KOPT-K1 (cell line): ENCODE measurements at regions not wholly inside any gene's neighbourhood (a gene's known extent, or its start where the extent isn't known, plus 50 kb on each side); places are given as distances from the start of the nearest gene placed in this dataset.
"Not testable (repeated sequence)": the region's sequence is repeated elsewhere in the genome, so short reads cannot be mapped to it uniquely, and the experiment has no call there.

Experiments
- H3K27ac ChIP-seq: fragments of 200-600 bp; sonication (generic); 2 replicates; pipeline ENCODE4 v1.5.1; 2016; ENCODE audit warnings: antibody characterized with exemption, mild to moderate bottlenecking, low read depth, low read length; ENCODE audit not compliant: poor library complexity, severe bottlenecking
- H3K36me3 ChIP-seq: fragments of 200-600 bp; sonication (generic); 2 replicates; pipeline ENCODE4 v1.5.1; 2017; ENCODE audit warnings: antibody characterized with exemption, mild to moderate bottlenecking, low read length, moderate library complexity; ENCODE audit not compliant: insufficient read depth
- H3K9me3 ChIP-seq: fragments of 200-600 bp; sonication (generic); 2 replicates; pipeline ENCODE4 v1.5.1; 2017; ENCODE audit warnings: antibody characterized with exemption, low read length, mild to moderate bottlenecking; ENCODE audit not compliant: insufficient read depth, poor library complexity, severe bottlenecking

- H3K9me3 ChIP-seq = no peaks in the 10 kb centered on the region
- H3K27ac ChIP-seq = no peak overlapping the region
- H3K36me3 ChIP-seq = no peaks in the 10 kb centered on the region
Observed at GRCh38 chr11:45382133-45382878, 96.2 kb upstream of the SYT13 start.

GRCh38 chr11:45379162-45379863, 93.2 kb upstream of the SYT13 start:
- H3K9me3 ChIP-seq = no peaks in the 10 kb centered on the region
- no peak overlapping the region for H3K27ac ChIP-seq
- no peaks in the 10 kb centered on the region for H3K36me3 ChIP-seq

GRCh38 chr11:45378516-45378915, 92.4 kb upstream of the SYT13 start:
- H3K27ac ChIP-seq = no peak overlapping the region
- no peaks in the 10 kb centered on the region for H3K9me3 ChIP-seq
- H3K36me3 ChIP-seq = no peaks in the 10 kb centered on the region

GRCh38 chr11:45374653-45375059, 88.5 kb upstream of the SYT13 start:
- Histone ChIP-seq H3K9me3 (no peaks in the 10 kb centered on the region), H3K36me3 (no peaks in the 10 kb centered on the region), H3K27ac (no peak overlapping the region)

GRCh38 chr11:45374130-45374529, 88.0 kb upstream of the SYT13 start:
- Histone ChIP-seq H3K9me3 (no peaks in the 10 kb centered on the region), H3K36me3 (no peaks in the 10 kb centered on the region), H3K27ac (no peak overlapping the region)

- Histone ChIP-seq H3K36me3 (no peaks in the 10 kb centered on the region), H3K9me3 (no peaks in the 10 kb centered on the region), H3K27ac (no peak overlapping the region)
Observed at GRCh38 chr11:45373506-45374035, 87.4 kb upstream of the SYT13 start.

GRCh38 chr11:45372414-45372813, 86.3 kb upstream of the SYT13 start:
- H3K27ac ChIP-seq, H3K36me3 ChIP-seq, H3K9me3 ChIP-seq: not testable (repeated sequence)

- H3K36me3 ChIP-seq = no peaks in the 10 kb centered on the region
- H3K9me3 ChIP-seq = no peaks in the 10 kb centered on the region
- no peak overlapping the region for H3K27ac ChIP-seq
Observed at GRCh38 chr11:45371251-45372115, 85.3 kb upstream of the SYT13 start.

- Histone ChIP-seq H3K9me3 (no peaks in the 10 kb centered on the region), H3K36me3 (no peaks in the 10 kb centered on the region)
Observed at GRCh38 chr11:45369313-45369712, 83.2 kb upstream of the SYT13 start.

GRCh38 chr11:45368697-45369096, 82.6 kb upstream of the SYT13 start:
- no peak overlapping the region for H3K27ac ChIP-seq
- H3K9me3 ChIP-seq = no peaks in the 10 kb centered on the region
- H3K36me3 ChIP-seq = no peaks in the 10 kb centered on the region

More at GRCh38 chr11:45369313-45369712, 83.2 kb upstream of the SYT13 start:
- no peak overlapping the region for H3K27ac ChIP-seq

GRCh38 chr11:45366619-45367190, 80.6 kb upstream of the SYT13 start:
- Histone ChIP-seq H3K9me3 (no peaks in the 10 kb centered on the region), H3K27ac (no peak overlapping the region), H3K36me3 (no peaks in the 10 kb centered on the region)

GRCh38 chr11:45365961-45366618, 79.9 kb upstream of the SYT13 start:
- no peak overlapping the region for H3K27ac ChIP-seq
- H3K36me3 ChIP-seq = no peaks in the 10 kb centered on the region

GRCh38 chr11:45362636-45363035, 76.5 kb upstream of the SYT13 start:
- no peak overlapping the region for H3K27ac ChIP-seq
- no peaks in the 10 kb centered on the region for H3K9me3 ChIP-seq

More at GRCh38 chr11:45365961-45366618, 79.9 kb upstream of the SYT13 start:
- H3K9me3 ChIP-seq = no peaks in the 10 kb centered on the region

GRCh38 chr11:45361551-45361950, 75.4 kb upstream of the SYT13 start:
- Histone ChIP-seq H3K27ac (no peak overlapping the region), H3K36me3 (no peaks in the 10 kb centered on the region), H3K9me3 (no peaks in the 10 kb centered on the region)

More at GRCh38 chr11:45362636-45363035, 76.5 kb upstream of the SYT13 start:
- no peaks in the 10 kb centered on the region for H3K36me3 ChIP-seq
